Adipocyte (in vitro differentiated cells): ENCODE measurements at regions not wholly inside any gene's neighbourhood (a gene's known extent, or its start where the extent isn't known, plus 50 kb on each side); places are given as distances from the start of the nearest gene placed in this dataset.

Experiments used
- DNase-seq: peaks from one replicate; pipeline ENCODE4 v3.0.0-alpha.2; 2015; ENCODE audit warnings: low read depth
- H3K27me3 ChIP-seq: replicated peaks from 2 replicates; pipeline ENCODE4 v1.7.0; 2013; ENCODE audit warnings: mild to moderate bottlenecking, low read length, moderate library complexity; ENCODE audit not compliant: control insufficient read depth, insufficient read depth
- H3K36me3 ChIP-seq: 2 replicates; pipeline ENCODE4 v1.7.0; 2013; ENCODE audit warnings: low read length, mild to moderate bottlenecking, moderate library complexity; ENCODE audit not compliant: control insufficient read depth, insufficient read depth, severe bottlenecking
- H3K4me1 ChIP-seq: 2 replicates; pipeline ENCODE4 v1.7.0; 2013; ENCODE audit warnings: mild to moderate bottlenecking, low read length, moderate library complexity; ENCODE audit not compliant: control insufficient read depth, insufficient read depth
- H3K4me3 ChIP-seq: 2 replicates; pipeline ENCODE4 v1.7.0; 2013; ENCODE audit warnings: mild to moderate bottlenecking, low read length, moderate library complexity
- H3K9ac ChIP-seq: 2 replicates; pipeline ENCODE4 v1.7.0; 2013; ENCODE audit warnings: mild to moderate bottlenecking, low read length, moderate library complexity
- H3K9me3 ChIP-seq: 2 replicates; pipeline ENCODE4 v1.7.0; 2013; ENCODE audit warnings: mild to moderate bottlenecking, low read length, moderate library complexity; ENCODE audit not compliant: control insufficient read depth

- Histone ChIP-seq H3K4me1 (no peaks in the 10 kb centered on the region), H3K9me3 (peaks cover 12% of the 10 kb centered on the region), H3K4me3 (no peak overlapping the region), H3K36me3 (no peaks in the 10 kb centered on the region), H3K27me3 (peaks cover 19% of the 10 kb centered on the region), H3K9ac (no peak overlapping the region)
- DNase-seq: no peak
These were observed 123.5 kb downstream of the BUD13 start for GRCh38 chr11:116649268-116649667.

DNA sequence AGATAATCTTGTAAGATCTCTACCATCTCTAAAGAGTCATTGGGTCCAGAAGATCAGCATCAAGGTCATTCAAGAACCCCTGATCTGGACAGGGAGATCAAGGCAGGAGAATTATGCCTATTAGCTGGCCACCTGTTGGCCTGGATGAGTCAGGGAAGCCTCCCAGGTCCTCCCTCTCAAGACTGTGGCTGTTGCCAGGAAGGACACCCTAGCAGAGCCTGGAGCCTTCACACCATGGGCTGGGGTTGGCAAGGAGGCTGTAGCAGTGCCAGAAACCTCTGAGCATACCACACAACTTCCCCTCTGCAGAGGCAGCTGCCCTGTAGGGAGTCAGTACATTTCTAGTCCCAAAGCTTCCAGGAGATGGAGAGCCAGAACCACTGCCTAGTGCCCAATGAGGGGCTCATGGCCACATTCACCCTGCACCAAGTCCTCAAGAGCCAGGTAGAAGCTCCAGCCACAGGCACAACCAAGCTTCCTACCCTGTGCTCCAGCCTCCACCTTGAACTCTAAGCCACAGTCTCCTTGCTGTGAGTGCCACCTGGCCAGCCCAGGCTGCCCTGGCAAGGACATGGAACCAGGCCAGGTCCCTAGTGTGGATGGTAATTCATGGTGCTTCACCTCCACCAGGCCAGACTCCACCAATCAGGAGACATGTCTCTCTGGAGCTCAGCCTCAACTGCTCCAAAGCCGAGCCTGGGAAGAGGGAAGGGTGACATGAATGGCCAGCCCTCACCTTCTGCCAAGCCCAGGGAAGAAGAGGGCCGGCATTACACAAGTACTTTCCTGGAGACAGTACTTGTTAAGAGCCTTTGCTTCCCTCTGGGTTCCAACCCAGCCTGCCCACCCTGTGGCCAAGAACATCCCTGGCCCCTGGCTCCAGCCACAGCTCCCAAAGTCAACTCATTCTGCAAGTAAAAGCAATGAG lies 124.3 kb downstream of the BUD13 start:
- Histone ChIP-seq H3K9ac (no peak overlapping the region), H3K4me3 (no peak overlapping the region), H3K36me3 (no peaks in the 10 kb centered on the region), H3K27me3 (peaks cover 25% of the 10 kb centered on the region), H3K4me1 (no peaks in the 10 kb centered on the region), H3K9me3 (peaks cover 12% of the 10 kb centered on the region)
- no peak for DNase-seq

DNA sequence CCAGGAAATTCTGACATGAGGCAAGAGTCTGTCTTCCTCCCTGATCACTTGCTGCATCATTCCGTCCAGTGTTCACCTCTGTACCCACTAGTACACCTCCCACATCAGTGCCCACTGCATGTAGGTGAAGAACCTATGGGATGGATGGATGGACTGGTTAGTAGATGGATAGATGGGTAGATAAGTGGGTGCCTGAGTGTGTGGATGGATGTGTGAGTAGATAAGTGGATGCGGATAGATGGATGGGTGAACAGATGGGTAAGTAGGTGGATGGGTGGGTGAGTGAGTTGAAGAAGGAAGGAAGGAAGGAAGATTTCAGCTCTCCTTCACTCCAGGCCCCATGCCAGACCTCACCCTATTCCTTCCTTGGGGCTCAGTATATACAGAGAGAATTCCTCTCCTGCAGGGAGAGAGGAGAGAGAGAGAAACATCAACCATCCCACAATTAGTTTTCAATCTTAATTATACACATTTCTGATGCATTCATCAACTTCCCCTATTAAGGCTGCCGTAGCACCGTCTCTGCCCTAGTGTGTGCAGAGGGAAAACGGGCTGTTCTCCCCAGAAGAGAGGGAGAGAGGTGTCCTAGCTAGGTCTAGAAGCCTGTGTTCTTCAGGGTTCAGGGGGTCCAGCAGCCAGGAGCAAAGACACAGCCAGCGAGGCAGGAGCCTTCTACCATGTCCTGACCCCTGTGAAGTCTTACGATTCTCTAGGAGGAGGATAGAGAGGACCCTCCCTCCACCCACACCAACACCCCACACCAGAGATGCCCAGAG lies 125.3 kb downstream of the BUD13 start:
- DNase-seq: no peak
- H3K36me3 ChIP-seq: no peaks in the 10 kb centered on the region
- no peaks in the 10 kb centered on the region for H3K4me1 ChIP-seq
- H3K9ac ChIP-seq: no peak overlapping the region
- H3K27me3 ChIP-seq: peaks cover 26% of the 10 kb centered on the region
- peaks cover 12% of the 10 kb centered on the region for H3K9me3 ChIP-seq
- H3K4me3 ChIP-seq: no peak overlapping the region

GRCh38 chr11:116646191-116646590 lies 126.6 kb downstream of the BUD13 start:
- DNase-seq: no peak
- H3K4me1 ChIP-seq: no peaks in the 10 kb centered on the region
- H3K4me3 ChIP-seq: no peak overlapping the region
- H3K27me3 ChIP-seq: peaks cover 24% of the 10 kb centered on the region
- H3K9ac ChIP-seq: no peak overlapping the region
- H3K9me3 ChIP-seq: peaks cover 12% of the 10 kb centered on the region
- no peaks in the 10 kb centered on the region for H3K36me3 ChIP-seq

DNA sequence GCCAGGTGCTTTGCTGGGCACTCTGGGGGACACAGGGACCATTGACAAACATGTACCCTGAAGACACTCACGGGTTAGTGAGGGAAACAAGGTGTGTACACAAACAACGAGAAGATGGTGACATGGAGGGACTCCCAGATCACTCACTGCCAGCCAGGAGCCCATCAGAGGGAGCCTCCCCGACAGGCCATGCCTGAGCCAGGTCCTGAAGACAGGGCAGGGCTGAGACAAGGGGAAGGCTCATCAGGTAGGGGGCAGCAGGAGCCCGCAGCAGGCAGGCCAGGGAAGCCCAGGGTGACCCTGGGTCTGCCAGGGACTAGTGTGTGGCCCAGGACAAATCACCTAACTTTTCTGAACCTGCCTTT lies 127.9 kb downstream of the BUD13 start:
- Histone ChIP-seq H3K9me3 (peaks cover 12% of the 10 kb centered on the region), H3K4me1 (no peaks in the 10 kb centered on the region), H3K36me3 (no peaks in the 10 kb centered on the region), H3K4me3 (no peak overlapping the region), H3K9ac (no peak overlapping the region), H3K27me3 (peaks cover 12% of the 10 kb centered on the region)
- DNase-seq: no peak

DNA sequence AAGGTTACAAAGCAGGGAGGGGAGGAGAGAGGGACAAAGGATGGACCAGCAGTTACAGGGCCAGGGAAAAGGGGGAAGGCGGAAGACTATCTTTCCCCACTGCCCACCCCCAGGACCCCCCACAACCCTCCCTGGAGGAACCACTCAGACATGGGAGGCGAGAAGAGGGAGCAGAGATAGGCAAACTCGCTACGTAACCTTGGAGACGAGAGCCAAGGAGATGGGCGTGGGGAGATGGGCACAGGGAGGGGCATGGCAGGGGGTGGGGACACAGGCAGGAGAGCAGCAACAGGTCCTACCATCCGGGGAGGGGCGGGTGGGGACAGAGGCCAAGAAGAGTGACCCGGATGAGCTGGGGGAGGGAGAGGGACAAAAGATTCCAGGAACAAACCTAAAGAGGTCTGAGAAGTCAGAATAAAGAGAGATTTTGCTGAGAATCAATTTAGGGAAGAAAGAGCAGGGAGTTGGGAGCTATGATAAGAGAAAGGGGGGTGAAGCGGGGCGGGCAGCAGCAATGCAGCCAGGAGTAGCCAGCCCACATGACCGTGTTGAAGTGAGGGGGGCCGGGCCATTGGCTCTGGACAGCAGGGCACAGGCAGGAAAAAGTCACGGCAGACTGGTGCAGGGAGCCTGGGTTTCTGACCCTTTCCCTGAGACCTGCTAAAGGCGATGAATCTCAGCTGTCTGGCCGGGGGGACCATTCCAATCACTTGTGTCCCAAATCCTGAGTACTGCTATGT lies 128.4 kb downstream of the BUD13 start:
- Histone ChIP-seq H3K4me3 (no peak overlapping the region), H3K9ac (no peak overlapping the region), H3K4me1 (no peaks in the 10 kb centered on the region), H3K9me3 (peaks cover 12% of the 10 kb centered on the region), H3K27me3 (peaks cover 9% of the 10 kb centered on the region), H3K36me3 (no peaks in the 10 kb centered on the region)
- no peak for DNase-seq

DNA sequence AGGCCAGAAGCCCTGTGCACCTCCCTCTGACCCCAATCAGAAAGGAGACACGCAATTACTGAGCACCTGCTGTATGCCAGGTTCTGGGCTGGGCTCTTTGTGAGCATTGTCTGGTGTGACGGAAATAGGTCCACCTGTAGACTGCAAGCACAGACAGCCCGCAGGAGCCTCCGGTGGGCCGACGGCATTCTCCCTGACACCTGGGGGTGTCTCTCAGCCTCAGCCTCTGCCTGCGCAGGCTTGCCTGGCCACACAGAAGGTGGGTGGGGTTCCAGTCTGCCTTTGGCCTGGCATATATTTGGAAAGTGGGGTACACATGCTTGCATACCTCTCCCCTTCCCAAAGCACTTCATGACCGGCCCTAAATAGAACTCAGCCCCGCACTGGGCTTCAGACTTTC lies 129.3 kb downstream of the BUD13 start:
- Histone ChIP-seq H3K4me1 (no peaks in the 10 kb centered on the region), H3K36me3 (no peaks in the 10 kb centered on the region), H3K4me3 (no peak overlapping the region), H3K9me3 (peaks cover 12% of the 10 kb centered on the region), H3K27me3 (peaks cover 14% of the 10 kb centered on the region), H3K9ac (no peak overlapping the region)
- no peak for DNase-seq

- Histone ChIP-seq H3K27me3 (peaks cover 20% of the 10 kb centered on the region), H3K9ac (no peak overlapping the region), H3K4me3 (no peak overlapping the region), H3K4me1 (no peaks in the 10 kb centered on the region), H3K36me3 (no peaks in the 10 kb centered on the region), H3K9me3 (peaks cover 12% of the 10 kb centered on the region)
- DNase-seq: no peak
These were observed 129.9 kb downstream of the BUD13 start for GRCh38 chr11:116642902-116643301.

- no peaks in the 10 kb centered on the region for H3K4me1 ChIP-seq
- H3K4me3 ChIP-seq: no peak overlapping the region
- H3K36me3 ChIP-seq: no peaks in the 10 kb centered on the region
- H3K9ac ChIP-seq: no peak overlapping the region
- H3K27me3 ChIP-seq: peaks cover 24% of the 10 kb centered on the region
- DNase-seq: no peak
- peaks cover 12% of the 10 kb centered on the region for H3K9me3 ChIP-seq
These were observed 130.3 kb downstream of the BUD13 start for GRCh38 chr11:116642481-116642880.

DNA sequence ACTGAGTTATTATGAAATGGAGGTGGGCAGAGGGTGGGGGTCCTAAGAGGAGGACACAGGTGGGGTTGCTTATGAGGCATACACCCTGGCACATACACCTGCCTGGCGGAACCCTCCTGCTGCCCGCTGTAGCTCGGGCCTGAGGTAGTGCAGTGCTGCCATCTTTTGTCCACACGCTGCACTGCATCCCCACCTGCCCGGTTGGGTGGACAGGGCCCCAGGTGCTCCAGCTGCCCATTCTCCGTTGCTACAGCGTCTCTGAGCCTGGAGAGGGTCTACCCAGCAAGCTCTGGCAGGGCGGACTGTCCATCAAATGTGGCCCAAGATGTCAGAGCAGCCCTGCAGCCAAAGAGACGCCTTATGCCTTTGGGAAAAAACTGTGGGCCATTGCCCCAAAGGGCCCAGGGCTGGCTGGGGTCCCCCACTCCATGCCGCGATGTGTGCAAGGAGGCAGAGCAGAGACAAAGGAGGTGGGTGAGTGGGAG lies 131.2 kb downstream of the BUD13 start:
- Histone ChIP-seq H3K4me3 (no peak overlapping the region), H3K9ac (no peak overlapping the region), H3K36me3 (no peaks in the 10 kb centered on the region), H3K27me3 (peaks cover 24% of the 10 kb centered on the region), H3K9me3 (peaks cover 12% of the 10 kb centered on the region), H3K4me1 (no peaks in the 10 kb centered on the region)
- no peak for DNase-seq
